HG02610 (cell line): ENCODE measurements at regions not wholly inside any gene's neighbourhood (a gene's known extent, or its start where the extent isn't known, plus 50 kb on each side); places are given as distances from the start of the nearest gene placed in this dataset.

Source experiments
- ATAC-seq: cut with Tn5 transposase; IDR thresholded peaks from one replicate; pipeline ENCODE4 v1.9.1; 2021; ENCODE audit warnings: mild to moderate bottlenecking, moderate library complexity; ENCODE audit not compliant: unreplicated experiment

DNA sequence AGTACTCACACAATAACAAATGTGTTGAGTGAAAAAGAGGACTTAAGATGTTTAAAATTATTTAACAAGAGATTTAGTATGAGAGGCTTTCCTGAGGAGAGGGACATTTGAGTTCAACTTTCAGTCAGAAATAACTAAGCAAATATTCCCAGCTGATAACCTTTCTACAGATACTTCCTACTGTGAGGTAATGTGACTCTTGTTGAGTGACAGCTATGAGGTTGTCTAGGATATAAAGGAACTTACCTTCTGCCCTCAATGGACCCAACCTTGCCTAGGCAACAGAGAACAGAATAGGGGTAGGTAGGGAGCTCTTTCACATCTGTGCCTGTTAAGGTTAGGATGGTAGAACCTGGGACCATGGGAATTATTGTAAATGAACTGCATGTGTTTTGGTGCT, 54.7 kb downstream of the GLUD2 start:
- ATAC-seq, result no peak

- ATAC-seq, result no peak
Observed at GRCh38 chrX:121103381-121103780, 56.0 kb downstream of the GLUD2 start.

- no peak for ATAC-seq
Observed at GRCh38 chrX:121106484-121107235, 59.2 kb downstream of the GLUD2 start.

DNA sequence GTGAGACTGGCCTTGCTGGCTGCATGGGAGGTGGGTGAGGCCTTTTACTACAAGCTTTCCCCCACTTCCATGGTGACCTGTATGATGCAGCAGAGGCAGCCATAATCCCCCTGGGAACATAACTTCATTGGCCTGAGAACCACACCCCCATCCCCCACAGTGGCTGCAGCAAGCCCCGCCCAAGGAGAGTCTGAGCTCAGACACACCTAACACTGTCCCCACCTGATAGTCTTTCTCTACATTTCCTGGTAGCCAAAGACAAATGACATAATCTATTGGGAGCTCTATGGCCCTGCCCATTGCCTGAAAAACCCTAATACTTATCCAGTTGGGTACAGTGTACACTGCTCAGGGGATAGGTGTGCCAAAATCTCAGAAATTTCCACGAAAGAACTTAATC, 62.6 kb downstream of the GLUD2 start:
- no peak for ATAC-seq

- no peak for ATAC-seq
Observed at GRCh38 chrX:121110536-121110935, 63.1 kb downstream of the GLUD2 start.

- ATAC-seq, result no peak
Observed at GRCh38 chrX:121114691-121115090, 67.3 kb downstream of the GLUD2 start.

GRCh38 chrX:121120690-121121605, 73.5 kb downstream of the GLUD2 start:
- no peak for ATAC-seq

- ATAC-seq, result no peak
Observed at GRCh38 chrX:121122332-121122731, 74.9 kb downstream of the GLUD2 start.

GRCh38 chrX:121128925-121129877, 81.8 kb downstream of the GLUD2 start:
- ATAC-seq, result no peak

DNA sequence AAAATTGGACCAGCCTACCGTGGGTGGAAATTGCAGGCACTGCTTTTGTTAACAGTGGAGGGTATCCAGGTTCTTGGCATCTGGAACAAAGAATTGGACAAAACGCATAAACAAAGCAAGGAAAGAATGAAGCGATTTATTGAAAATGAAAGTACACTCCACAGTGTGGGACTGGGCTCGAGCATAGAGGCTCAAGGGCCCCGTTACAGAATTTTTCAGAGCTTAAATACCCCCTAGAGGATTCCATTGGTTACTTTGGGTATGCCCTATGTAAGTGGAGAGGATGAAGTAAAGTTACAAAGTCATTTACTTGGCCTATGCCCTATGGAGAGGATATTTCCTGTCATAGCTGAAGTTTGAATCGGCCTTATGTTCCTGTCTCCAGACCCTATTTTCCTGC, 85.3 kb downstream of the GLUD2 start:
- no peak for ATAC-seq

DNA sequence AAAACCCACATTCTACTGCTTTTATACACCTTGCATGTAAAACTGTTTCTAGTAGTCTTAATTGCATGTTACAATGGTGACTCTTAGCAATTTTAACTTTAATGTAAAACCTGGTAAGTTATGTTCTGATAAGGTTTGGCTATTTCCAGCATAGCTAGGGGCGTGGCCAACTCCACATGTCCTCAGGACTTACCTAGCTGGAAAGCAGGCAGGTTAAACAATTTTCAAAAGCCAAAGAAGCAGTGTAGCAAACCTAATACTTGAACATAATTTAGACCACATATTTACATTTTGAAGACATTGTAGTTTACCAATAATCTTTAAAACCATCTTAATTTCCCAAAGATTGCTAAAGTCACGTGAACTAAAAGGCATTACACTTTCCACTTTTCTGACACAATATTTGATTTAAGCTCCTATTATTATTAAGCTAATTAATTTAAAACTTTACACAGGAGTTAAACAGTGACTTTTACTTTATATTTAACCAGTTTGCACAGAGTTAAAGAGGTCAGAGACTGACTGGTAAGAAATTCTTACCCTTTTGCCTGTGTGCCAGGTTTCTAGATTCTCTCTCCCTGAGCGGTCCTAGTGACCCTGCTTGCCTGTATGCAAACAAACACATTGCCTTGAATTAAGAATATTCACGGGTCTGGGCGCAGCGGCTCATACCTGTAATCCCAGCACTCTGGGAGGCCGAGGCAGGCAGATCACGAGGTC, 88.2 kb downstream of the GLUD2 start:
- no peak for ATAC-seq

- ATAC-seq, result no peak
Observed at GRCh38 chrX:121146059-121146628, 98.7 kb downstream of the GLUD2 start.

DNA sequence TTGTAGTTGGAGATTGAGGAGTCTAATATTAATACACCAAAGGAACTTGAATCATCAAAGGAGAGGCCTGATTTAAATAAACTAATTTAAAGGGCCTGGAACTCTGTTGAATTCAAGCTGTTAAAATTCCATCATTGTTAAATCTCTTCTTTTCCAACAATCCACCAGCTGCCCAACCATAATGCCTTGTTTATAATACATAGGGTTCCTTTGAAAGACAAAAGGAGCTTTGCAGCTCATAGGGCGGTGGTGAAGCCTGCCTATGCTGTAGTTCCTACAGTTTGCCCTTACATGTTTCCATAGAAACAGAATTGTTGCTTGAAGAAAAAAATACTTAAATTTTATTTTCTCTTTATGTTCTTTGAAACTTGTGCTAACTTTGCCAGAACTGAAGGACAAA, 102.8 kb downstream of the GLUD2 start:
- no peak for ATAC-seq

DNA sequence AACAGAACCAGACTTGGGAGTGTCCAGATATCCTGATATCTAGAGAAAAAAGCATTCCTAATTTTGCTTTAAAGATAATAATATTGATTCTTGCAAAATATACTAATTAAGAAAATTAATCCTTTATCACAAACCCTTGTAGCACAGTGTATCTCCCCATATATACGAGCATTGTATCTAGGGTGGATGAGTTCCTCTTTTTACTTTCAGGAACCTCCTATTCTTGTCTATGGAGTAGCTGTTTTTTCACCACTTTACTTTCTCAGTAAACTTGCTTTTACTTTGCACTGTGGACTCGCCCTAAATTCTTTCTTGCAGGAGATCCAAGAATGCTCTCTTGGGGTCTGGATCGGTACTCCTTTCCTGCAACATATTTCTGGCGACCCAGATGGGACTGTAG, 103.9 kb downstream of the GLUD2 start:
- no peak for ATAC-seq

GRCh38 chrX:121154858-121155404, 107.5 kb downstream of the GLUD2 start:
- no peak for ATAC-seq

GRCh38 chrX:121160987-121161386, 113.6 kb downstream of the GLUD2 start:
- ATAC-seq, result peak; percentile 82

GRCh38 chrX:121161501-121161933, 114.1 kb downstream of the GLUD2 start:
- peak; percentile 61 for ATAC-seq

DNA sequence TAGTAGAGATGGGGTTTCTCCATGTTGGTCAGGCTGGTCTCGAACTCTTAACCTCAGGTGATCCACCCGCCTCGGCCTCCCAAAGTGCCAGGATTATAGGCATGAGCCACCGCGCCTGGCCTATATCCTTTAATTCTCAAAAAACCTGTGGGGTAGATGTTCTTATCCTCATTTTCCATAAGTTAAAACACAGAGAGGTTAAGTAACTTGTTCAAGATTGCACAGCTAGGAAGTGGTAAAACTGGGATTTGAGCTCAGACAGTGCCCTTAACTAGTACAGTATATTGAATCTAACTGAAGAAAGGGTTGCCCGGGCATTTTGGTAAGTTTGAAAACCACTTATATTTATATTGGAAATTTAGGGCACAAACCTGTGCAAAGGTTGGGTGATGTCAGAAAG, 116.0 kb downstream of the GLUD2 start:
- ATAC-seq, result no peak

- ATAC-seq, result no peak
Observed at GRCh38 chrX:121165930-121166359, 118.5 kb downstream of the GLUD2 start.
